GM19455 (cell line): ENCODE measurements at regions not wholly inside any gene's neighbourhood (a gene's known extent, or its start where the extent isn't known, plus 50 kb on each side); places are given as distances from the start of the nearest gene placed in this dataset.
"Not testable (repeated sequence)": the region's sequence is repeated elsewhere in the genome, so short reads cannot be mapped to it uniquely, and the experiment has no call there.

Experiments
- ATAC-seq: cut with Tn5 transposase; IDR thresholded peaks from one replicate; pipeline ENCODE4 v1.9.1; 2021; ENCODE audit not compliant: unreplicated experiment

DNA sequence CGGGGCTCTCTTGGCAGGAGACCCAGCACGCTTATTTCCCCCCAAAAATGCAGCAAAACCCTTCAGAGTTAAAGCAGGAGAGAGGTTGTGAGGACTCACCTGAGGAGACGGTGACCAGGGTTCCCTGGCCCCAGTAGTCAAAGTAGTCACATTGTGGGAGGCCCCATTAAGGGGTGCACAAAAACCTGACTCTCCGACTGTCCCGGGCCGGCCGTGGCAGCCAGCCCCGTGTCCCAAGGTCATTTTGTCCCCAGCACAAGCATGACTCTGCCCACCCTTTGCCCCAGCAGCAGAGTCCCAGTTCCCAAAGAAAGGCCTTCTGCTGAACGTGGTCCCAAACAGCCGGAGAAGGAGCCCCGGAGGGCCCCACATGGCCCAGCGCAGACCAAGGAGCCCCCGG, 337.7 kb downstream of the TMEM121 start:
- ATAC-seq, result no peak

DNA sequence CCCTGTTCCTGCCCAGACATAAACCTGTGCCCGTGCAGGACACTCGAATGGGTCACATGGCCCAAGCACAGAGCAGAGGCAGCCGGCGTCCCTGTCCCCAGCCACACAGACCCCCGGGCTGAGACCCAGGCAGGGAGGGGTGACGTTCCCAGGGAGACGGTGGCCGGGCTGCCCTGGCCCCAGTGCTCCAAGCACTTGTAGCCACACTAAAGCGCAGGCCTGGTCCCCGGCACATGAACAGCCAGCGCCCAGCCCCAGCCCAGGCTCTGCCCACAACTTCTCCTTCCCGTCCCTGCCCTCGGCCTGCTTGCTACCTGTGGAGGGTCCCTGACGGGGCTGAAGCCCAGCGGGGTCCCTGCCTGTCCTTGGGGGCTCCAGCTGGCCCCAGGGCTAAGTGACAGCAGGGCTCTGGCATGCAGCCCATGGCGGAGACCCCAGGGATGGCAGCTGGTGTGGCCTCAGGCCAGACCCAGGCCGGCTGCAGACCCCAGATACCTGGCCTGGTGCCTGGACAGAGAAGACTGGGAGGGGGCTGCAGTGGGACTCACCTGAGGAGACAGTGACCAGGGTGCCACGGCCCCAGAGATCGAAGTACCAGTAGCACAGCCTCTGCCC, 338.4 kb downstream of the TMEM121 start:
- no peak for ATAC-seq

DNA sequence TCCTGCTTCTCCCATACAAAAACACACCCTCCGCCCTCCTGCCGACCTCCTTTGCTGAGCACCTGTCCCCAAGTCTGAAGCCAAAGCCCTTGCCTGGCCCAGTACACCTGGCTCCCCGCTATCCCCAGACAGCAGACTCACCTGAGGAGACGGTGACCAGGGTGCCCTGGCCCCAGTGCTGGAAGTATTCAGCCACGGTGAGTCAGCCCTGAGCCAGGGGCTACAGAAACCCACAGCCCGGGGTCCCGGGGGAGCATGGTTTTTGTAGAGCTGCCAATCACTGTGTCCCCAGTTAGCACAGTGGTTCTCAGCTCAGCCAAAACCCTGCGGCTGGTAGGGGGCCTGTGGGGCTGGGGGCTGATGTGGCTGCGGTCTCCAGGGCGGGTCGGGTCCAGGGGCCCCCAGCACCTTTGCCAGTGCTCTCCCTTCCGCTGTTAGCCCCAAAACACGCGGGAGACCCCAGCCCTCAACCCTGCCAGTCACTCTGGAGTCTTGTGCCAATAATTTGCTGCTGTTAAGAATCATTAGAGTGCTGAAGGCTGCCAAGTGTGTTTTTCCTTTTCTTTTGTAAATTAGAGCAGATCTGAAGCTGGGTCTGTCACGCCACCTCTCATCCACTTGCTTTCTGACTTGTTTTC, 339.0 kb downstream of the TMEM121 start:
- ATAC-seq, result no peak

DNA sequence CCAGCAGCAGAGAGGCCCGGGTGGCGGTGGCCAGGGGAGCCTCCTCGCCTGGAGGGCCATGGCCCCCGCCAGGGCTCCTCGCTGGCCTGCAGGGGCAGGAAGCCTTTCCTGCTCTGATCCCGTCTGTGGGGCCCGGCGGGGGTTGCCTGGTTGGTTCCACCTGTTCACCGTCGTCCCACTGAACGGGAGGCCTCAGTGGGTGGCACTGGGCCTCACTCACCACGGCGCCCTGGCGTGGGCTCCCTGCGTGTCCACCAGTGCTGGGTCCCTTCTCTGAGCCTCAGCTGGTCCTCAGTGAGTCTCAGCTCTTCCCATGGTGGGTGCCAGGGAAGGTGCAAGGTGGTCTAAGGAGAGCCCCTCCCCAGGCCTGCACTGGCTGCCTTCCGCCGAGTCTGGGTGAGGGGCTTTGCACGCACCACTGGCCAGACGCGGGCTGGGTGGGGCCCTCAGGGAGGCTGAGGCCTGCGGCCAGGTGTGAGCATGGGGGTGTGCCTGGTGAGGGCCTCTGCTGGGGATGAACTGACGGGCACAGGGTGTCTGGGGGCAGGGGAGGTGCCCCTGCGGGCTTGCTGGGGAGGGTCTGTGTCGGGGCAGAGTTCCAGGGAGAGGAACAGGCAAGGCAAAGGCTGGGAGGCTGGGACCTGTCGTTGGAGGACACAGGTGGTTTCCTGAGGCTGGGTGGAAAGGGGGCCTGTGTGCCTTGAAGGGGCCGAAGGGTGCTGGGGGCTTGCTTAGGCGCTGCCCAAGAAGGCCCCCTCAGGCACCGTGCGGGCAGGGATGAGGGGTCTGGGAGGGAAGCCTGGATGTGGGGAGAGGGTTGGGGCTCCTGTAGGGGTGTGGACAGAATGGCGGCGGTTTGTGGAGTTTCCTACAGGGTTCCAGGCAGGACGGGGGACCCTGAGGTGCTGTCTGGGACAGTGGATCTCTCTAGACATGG, 339.8 kb downstream of the TMEM121 start:
- no peak for ATAC-seq

DNA sequence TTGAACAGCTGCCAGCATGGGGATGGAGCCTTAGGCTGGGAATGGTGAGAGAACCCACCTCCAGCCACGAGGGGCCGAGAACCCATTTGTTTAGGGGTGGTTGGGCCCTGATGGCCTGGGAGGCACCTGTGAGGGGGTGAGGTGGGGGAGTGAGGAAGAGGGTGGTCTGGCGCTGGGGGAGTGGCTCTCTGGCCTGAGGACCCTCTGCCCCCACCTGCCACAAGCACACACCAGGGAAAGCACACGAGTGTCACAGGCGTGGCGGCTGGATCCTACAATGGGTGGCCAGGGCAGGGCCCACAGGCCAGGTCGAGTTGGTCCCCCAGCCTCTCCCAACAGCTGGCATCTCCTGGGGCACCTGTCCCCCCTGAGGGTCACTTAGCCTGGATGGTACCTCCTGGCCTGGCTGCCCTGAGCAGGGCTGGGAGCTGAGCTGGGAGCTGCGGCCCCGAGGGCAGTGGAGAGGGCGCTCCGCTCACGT, 340.5 kb downstream of the TMEM121 start:
- ATAC-seq, result no peak

DNA sequence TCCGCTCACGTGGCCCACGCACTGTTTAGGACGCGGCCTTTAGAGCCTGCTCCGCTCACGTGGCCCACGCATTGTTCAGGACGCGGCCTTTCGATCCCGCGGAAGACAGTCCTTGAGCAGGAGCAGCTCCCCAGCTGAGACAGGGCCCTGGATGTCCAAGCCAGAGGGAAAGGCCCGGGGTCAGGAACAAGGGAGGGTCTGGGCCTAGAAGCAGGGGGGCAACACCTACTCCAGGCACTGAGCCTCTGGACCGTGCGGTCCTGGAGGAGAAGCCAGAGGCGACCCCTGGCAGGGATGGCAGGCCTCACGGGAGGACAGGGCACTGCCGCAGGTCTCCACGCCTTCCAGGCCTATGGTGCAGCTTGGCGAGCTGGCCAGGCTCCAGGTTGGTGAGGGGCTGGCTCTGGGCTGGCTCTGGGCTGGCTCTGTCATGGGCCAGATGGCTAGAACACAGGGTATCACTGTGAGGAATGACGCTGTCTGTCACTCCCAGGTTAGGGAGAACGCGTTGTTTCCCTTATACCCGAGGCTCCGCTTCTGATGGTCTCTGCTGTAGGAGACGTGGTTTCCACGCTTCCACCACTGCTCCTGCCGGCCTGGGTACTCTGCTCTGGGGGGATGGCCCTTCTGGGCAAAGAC, 341.7 kb downstream of the TMEM121 start:
- no peak for ATAC-seq

DNA sequence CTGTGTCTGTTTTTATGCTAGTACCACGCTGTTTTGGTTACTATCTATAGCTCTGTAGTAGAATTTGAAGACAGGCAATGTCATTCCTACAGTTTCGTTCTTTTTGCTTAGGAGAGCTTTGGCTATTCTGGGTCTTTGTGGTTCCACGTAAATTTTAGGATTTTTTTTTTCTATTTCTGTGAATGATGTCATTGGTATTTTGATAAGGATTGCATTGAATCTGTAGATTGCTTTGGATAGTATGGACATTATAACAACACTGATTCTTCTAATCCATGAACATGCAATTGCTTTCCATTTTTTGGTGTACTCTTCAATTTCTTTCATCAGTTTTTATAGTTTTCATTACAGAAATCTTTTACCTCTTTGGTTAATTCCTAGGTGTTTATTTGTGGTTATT, 345.2 kb downstream of the TMEM121 start:
- ATAC-seq, result no peak

DNA sequence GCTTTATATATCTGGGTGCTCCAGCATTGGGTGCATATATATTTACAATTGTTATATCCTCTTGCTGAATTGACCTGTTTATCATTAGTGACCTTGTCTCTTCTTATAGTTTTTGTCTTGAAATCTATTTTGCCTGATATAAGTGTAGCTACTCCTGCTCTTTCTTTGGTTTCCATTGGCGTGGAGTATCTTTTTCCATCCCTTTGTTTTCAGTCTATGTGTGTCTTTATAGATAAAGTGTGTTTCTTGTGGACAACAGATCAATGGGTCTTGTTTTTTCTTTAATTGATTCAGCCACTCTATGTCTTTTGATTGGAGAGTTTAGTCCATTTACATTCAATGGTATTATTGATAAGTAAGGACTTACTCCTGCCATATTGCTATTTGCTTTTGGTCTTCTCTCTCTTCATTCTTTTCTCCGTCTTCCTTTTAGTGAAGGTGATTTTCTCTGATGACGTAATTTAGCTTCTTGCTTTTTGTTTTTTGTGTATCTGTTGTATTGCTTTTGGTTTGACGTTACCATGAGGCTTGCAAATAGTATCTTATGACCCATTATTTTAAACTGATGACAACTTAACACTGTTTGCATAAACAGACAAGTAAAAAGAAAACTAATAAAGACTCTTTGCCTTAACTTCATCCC, 347.6 kb downstream of the TMEM121 start:
- ATAC-seq, result no peak

DNA sequence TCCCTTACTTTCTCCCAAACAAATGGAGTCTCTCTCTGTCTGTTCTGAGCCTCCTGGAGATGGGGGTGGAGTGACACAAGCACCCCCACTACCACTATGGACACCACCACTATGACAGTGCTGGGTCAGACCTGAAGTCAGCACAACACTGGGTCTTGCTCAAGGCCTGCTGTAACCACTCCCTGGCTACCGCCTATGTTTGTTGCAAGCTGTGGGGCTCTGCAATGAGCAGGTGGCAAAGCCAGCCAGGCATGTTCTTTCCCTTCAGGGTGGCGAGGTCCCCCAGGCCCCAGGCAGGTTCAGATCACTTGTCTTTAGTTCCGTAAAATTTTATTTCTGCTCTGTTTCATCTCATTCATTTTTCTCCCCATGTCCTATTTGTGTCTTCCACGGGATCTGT, 349.8 kb downstream of the TMEM121 start:
- ATAC-seq, result no peak

DNA sequence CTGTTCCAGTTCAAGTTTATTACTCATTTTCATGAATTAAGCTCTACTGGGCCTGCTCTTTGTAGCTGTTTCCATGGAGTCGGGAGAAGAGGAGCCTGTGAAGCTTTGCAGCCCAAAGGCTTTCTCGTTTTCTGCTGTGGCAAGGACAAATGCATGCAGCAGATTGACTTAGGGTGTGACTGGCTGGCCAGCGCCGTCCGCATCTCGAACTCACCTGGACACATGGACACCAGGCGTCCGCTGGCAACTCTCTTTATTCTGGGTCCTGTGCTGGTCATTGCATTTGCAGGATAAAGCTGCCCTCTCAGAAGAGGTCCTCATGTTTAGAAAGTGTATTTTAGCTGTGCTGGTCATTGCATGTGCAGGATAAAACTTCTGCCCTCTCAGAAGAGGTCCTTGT, 350.4 kb downstream of the TMEM121 start:
- no peak for ATAC-seq

DNA sequence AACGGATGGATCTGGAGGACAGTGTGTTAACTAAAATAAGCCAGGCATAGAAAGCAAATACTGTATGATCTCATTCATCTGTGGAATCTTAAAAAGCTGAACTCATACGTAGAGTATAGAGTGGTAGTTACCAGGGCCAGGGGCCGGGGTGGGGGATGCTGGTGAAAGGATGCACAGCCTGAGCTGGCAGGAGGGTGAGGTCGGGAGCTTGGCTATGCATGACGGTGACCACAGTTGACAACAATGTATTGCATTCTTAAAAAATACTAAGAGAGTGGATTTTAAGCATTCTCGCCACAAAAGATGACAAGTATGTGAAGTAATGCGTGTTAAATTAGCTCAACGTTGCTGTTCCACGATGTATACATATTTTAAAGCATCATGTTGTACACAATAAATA, 351.3 kb downstream of the TMEM121 start:
- no peak for ATAC-seq

DNA sequence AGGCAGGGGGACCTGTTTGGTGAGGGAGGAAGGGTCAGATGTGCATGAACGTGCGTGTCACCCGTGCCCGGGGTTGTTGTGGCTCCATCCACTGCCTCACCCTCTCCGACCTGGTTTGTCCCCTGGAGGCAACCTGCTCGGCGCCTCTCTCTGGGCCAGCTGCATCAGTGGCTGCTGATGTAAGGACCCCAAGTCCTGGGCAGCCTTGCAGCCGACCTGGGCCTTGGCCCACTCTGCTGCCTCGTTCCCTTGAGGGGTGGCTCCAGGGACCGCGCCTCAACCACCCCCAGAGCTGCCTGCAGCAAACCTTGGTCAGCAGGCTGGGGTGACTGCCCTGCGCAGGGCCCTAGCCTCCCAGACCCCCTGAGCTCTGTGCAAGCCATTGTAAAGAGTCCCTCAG, 351.7 kb downstream of the TMEM121 start:
- ATAC-seq, result no peak

DNA sequence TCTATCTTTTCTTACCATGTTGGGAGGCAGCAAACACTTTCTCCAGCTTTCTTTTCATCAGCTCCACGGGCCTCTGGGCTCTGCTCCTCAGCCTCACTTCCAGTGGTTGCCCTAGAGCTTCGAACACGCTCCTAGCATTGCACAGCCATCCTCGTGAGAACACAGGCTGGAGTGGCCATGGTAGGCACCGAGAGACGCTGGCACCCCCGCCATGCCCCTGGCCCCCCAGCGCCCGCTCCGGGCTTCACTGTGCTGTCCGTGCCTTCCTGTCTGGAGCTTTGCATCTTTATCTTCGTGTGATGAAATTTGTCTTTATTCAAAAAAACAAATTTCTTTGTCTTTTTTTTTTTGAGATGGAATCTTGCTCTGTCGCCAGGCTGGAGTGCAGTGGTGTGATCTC, 352.2 kb downstream of the TMEM121 start:
- no peak for ATAC-seq

DNA sequence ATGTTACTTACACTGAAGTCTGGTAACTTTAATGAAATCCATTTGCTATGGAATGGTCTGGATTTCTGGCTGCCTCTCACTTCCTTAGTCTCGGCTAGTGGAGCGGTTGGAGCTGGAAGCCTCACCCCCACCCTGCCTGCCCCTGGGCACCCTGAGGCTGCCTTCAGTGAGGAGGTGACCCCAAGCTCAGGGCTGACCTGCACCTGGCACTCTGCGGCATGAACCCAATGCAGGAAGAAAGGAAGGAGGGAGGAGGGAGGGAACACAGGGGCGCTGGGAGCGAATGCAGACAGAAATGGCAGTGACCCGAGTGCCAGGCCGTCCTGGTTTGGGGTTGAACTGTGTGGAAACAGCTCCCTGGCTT, 353.1 kb downstream of the TMEM121 start:
- ATAC-seq, result no peak

DNA sequence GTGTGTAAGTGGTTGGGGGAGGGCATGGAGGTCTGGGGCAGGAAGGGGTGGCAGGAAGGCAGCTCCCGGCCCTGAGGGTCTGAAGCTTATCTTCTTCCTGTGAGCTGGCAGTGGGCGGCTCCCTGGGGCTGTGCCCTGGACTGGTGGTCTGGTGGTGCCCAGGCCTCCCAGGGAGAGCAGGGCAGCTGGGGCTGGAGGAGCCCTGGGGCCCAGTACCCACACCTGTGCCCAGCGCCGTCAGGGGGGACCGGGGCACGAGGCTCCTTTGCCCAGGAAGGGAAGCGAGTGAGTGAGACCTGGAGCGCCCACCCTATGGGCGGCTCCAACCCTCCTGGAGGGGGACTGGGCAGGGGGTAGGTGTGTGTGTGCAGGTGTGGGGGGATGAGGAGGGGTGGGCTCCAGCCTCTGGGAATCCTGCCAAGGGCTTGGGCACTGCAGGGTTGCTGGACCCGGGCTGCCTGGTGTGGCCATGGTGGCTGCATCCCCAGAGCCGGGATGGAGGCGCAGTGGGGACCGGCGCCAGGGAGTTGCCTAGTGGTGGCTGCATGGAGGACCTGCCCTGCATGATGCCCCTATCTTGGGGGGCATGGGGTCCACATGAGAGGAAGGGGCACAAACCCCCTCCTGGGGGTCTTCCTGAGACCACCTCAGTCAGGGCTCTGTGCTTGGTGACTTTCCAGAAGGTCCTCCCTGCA, 353.6 kb downstream of the TMEM121 start:
- ATAC-seq, result no peak

DNA sequence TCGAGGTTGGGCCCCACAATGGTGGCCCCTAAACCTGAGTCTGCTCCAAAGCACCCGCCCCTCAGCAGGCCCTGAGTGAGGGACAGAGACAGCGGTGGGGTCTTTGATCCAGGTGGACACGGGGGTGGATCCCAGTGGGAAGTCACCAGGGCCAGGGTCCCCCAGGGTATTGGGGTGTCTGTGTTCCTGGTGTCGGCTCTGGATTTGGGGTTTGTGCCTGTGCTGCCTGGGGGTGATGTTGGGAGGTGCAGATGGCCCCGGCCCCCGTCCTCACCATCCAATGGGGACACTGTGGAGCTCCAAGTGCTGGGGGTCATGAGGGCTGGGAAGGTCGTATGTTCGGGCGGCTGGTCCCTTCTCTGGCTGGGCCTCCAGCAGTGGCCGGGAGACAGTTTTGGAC, 354.2 kb downstream of the TMEM121 start:
- ATAC-seq, result no peak

DNA sequence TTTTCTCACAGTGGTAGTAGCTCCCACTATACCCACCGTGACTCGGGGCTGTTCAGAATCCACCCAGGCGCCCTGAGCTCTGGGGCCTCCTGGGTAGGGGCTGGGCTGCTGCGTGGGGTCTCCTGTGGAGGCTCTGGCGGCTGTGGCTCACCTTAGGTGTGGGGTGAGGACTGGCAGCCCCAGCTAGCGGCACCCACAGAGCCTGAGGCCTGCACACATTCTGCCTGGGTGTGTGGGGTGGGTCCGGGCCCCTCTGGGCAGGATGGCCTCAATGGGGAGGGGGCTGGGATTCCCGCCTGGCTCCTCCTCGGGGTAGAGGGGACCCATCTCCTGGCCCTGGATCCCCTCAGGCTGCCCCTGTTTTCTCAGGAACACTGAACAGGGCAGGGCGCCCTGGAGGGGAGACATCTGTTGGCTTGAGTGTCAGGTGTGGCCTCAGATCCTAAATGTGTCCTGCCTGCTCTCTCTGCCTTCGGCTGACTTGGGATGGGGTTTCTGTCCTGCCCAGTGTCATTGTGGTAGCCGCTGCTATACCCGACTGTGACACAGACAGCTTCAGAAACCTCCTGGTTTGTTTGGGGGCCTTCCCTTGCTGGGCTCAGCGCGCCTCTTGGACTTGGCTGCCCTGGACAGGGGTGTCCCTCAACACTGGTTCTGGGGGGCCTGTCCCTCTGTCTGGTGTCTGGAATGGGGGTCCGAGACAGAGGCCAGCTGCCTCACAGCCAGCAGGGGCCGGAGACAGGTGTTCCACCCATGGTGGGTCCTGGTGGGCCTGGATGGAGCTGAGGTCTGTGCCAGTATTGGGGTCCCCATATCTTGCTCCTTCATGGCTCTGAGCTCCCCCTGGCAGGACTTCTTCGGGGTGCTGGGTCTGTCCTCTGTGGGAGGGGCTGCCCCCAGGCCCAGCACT, 354.9 kb downstream of the TMEM121 start:
- no peak for ATAC-seq

DNA sequence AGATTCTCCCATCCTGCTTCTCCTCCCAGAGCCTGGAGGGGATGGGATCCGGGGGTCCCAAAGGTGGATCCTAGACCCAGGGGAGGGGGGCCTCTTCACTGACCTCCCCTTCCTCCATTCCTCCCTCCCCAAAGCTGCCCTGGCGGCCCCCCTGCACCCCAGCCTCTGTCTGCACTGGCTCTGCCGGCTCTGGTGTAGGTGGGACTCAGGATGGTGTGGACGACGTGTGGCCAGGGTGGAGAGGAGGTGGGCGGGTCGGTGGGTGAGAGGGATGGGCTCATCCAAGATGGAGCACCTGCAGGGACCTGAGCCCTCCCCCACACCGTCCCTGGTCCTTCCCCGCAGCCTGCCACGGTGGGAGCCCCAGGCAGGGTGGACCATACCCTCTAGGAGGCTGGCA, 355.6 kb downstream of the TMEM121 start:
- ATAC-seq, result not testable (repeated sequence)

DNA sequence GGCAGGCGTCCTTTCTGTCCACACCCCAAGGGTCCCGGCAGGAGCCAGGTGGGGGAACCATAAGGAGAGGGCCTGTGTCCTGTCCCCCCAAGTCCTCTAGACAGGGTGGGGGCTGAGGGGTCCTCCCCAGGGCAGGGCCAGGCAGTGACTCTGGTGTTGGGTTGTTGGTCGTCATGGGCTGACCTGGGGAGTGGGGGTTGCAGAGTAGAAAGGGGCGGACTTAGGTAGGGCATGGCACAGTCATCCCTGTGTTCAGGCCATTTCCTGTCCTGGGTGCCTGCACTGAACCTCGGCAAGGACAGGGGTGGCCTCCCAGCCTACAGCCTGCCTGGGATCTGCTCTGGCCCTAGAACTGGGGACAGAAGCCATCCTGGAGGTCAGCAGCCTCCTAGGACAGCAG, 356.2 kb downstream of the TMEM121 start:
- no peak for ATAC-seq
